ENCODE measurements at regions not wholly inside any gene's neighbourhood (a gene's known extent, or its start where the extent isn't known, plus 50 kb on each side); places are given as distances from the start of the nearest gene placed in this dataset.

DNA sequence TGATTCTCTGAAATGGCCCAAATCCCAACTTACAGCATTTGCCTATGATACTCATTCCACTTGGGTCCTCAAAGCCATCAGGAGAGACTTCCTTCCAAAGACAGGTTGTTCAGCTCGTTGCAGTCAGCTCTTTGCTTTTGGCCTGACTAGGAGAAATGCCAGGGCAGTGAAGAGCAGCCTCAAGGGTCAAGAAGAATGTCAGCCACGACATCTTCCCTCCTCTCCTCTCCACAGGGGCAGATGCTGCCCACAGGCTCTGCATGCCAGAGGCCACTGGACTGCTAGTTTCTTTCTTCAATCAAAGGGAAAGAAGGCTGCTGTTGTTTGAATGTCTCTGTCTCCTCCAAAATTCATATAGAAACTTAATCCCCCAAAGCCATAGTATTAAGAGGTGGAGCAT lies 201.7 kb upstream of the PFN2 start:
- H3K27me3 ChIP-seq (ENCODE audit: control insufficient read depth in 2 of 2, insufficient read depth in 2 of 2, low read length in 2 of 2), result no peaks in the 10 kb centered on the region
- intact Hi-C loops (cut with micrococcal nuclease), result no loop called here
- H2AFZ ChIP-seq (ENCODE audit: insufficient read depth, low read depth, low read length, poor library complexity, severe bottlenecking), result no peak overlapping the region
- TF ChIP-seq, protein P1, sequence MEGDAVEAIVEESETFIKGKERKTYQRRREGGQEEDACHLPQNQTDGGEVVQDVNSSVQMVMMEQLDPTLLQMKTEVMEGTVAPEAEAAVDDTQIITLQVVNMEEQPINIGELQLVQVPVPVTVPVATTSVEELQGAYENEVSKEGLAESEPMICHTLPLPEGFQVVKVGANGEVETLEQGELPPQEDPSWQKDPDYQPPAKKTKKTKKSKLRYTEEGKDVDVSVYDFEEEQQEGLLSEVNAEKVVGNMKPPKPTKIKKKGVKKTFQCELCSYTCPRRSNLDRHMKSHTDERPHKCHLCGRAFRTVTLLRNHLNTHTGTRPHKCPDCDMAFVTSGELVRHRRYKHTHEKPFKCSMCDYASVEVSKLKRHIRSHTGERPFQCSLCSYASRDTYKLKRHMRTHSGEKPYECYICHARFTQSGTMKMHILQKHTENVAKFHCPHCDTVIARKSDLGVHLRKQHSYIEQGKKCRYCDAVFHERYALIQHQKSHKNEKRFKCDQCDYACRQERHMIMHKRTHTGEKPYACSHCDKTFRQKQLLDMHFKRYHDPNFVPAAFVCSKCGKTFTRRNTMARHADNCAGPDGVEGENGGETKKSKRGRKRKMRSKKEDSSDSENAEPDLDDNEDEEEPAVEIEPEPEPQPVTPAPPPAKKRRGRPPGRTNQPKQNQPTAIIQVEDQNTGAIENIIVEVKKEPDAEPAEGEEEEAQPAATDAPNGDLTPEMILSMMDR (IDR thresholded peaks at IDR 0.05), result no peak
- Mint-ChIP-seq H3K27ac (no peak overlapping the region), H3K9me3 (no peaks in the 10 kb centered on the region), H3K4me3 (no peak overlapping the region), H3K36me3 (no peaks in the 10 kb centered on the region), H3K27me3 (ENCODE audit: low read depth in 3 of 3) (peaks cover 0 to 5% (median 4%) of the 10 kb centered on the region in 3 donors), H3K4me1 (peaks cover 7% of the 10 kb centered on the region)
- H3K4me2 ChIP-seq (replicated peaks; ENCODE audit: extremely low read depth, low read length, poor library complexity, severe bottlenecking), result no peak overlapping the region
- no peaks in the 10 kb centered on the region for H3K9me3 ChIP-seq (replicated peaks in 1 of 2; ENCODE audit: control insufficient read depth in 1 of 2, insufficient read depth in 1 of 2, low read length in 2 of 2)
- WGBS (ENCODE audit: insufficient coverage), result 100% methylated on average over 2 of the region's 2 CpGs
- no peaks in the 10 kb centered on the region for H4K20me1 ChIP-seq (ENCODE audit: insufficient read depth, low read length)
- peaks cover 0 to 3% of the 10 kb centered on the region in 2 donors for H3K4me1 ChIP-seq (ENCODE audit: control insufficient read depth in 1 of 2, insufficient read depth in 2 of 2, low read length in 2 of 2)
- H3K9ac ChIP-seq (ENCODE audit: insufficient read depth, low read length, poor library complexity, severe bottlenecking), result no peak overlapping the region
- no peaks in the 10 kb centered on the region for H3K79me2 ChIP-seq (ENCODE audit: insufficient read depth, low read length)
- no peak for DNase-seq
- H3K27ac ChIP-seq (ENCODE audit: low read depth in 1 of 2, low read length in 2 of 2), result no peak overlapping the region
- H3K36me3 ChIP-seq (replicated peaks in 1 of 2; ENCODE audit: control insufficient read depth in 1 of 2, insufficient read depth in 2 of 2, low read length in 2 of 2), result no peaks in the 10 kb centered on the region
- H3K4me3 ChIP-seq (replicated peaks in 1 of 3; ENCODE audit: low read depth in 2 of 3, low read length in 3 of 3), result no peak overlapping the region

DNA sequence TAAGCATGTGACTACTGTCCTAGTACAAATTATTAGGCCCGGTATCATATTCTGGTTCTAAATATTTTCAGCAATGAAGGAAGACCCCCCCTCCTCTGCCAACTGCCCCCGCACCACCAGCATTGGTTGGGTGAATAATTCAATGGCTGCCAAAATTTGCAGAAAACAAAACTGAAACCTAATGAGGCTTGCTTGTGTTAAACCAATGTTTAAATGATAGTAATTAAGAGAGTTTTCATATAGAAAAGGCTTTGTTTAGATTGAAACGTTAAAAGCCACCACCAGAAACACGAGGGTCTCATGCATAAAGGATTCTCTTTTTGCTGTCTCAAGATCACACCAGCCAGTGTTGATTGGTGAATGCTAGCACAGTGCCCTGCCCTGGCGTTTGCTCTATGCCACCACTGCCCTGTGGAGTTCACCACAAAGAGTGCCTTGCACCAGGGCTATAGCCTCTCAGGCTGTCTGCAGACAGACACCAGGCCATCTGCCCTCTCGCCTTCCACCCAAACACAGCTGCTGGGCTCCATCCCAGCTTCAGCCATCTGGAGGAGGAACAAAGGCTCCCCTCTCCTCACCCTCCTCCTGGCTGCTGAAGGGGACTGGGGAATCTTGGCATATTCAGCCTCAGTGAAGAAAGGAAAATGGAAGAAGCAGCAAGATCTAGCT lies 200.3 kb upstream of the PFN2 start:
- H3K27me3 Mint-ChIP-seq (ENCODE audit: low read depth in 3 of 3), result peaks cover 0 to 7% (median 5%) of the 10 kb centered on the region in 3 donors
- Histone ChIP-seq H2AFZ (ENCODE audit: insufficient read depth, low read depth, low read length, poor library complexity, severe bottlenecking) (no peak overlapping the region), H3K4me1 (ENCODE audit: control insufficient read depth in 1 of 2, insufficient read depth in 2 of 2, low read length in 2 of 2) (peaks cover 0 to 3% of the 10 kb centered on the region in 2 donors), H3K27me3 (ENCODE audit: control insufficient read depth in 2 of 2, insufficient read depth in 2 of 2, low read length in 2 of 2) (no peaks in the 10 kb centered on the region), H3K79me2 (ENCODE audit: insufficient read depth, low read length) (no peaks in the 10 kb centered on the region), H3K27ac (ENCODE audit: low read depth in 1 of 2, low read length in 2 of 2) (no peak overlapping the region), H3K36me3 (replicated peaks in 1 of 2; ENCODE audit: control insufficient read depth in 1 of 2, insufficient read depth in 2 of 2, low read length in 2 of 2) (no peaks in the 10 kb centered on the region), H3K4me3 (replicated peaks in 1 of 3; ENCODE audit: low read depth in 2 of 3, low read length in 3 of 3) (no peak overlapping the region), H3K4me2 (replicated peaks; ENCODE audit: extremely low read depth, low read length, poor library complexity, severe bottlenecking) (no peak overlapping the region), H4K20me1 (ENCODE audit: insufficient read depth, low read length) (no peaks in the 10 kb centered on the region), H3K9me3 (replicated peaks in 1 of 2; ENCODE audit: control insufficient read depth in 1 of 2, insufficient read depth in 1 of 2, low read length in 2 of 2) (no peaks in the 10 kb centered on the region), H3K9ac (ENCODE audit: insufficient read depth, low read length, poor library complexity, severe bottlenecking) (no peak overlapping the region)
- peak overlapping the region in 1 of 7 donors; percentile 47 for H3K27ac Mint-ChIP-seq
- H3K4me1 Mint-ChIP-seq, result peaks cover 7% of the 10 kb centered on the region
- no peak overlapping the region for H3K4me3 Mint-ChIP-seq
- H3K36me3 Mint-ChIP-seq, result no peaks in the 10 kb centered on the region
- H3K9me3 Mint-ChIP-seq, result no peaks in the 10 kb centered on the region
- intact Hi-C loops (cut with micrococcal nuclease), result no loop called here
- 87% methylated on average over 3 of the region's 6 CpGs for WGBS (ENCODE audit: insufficient coverage)
- no peak for DNase-seq
- TF ChIP-seq, protein P1 (IDR thresholded peaks at IDR 0.05), result no peak

Data from CD14-positive monocyte (primary cell).